GM18867 (cell line): ENCODE measurements at regions not wholly inside any gene's neighbourhood (a gene's known extent, or its start where the extent isn't known, plus 50 kb on each side); places are given as distances from the start of the nearest gene placed in this dataset.

Experiments
- ATAC-seq: cut with Tn5 transposase; IDR thresholded peaks from one replicate; pipeline ENCODE4 v1.9.1; 2021; ENCODE audit warnings: mild to moderate bottlenecking, moderate library complexity; ENCODE audit not compliant: unreplicated experiment

- peak; percentile 71 for ATAC-seq
These were observed 338.2 kb upstream of the TLE4 start for GRCh38 chr9:79233542-79233941.

DNA sequence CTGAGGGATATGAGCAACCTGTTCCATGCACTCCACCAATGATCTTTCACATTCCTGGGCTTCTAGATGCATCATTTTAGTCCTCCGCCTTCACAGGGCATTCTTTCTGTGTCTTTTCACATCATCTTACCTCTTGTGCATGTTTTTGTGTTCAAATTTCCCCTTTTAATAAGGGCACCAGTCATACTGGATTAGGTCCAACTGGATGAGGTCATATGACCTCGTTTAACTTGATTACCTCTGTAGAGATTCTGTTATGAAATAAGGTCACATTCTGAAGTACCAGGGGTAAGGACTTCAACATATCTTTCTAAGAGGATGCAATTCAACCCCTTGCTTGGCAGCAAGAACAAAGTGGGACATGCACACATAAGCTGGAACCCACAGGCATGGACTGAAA lies 335.3 kb upstream of the TLE4 start:
- ATAC-seq: no peak

DNA sequence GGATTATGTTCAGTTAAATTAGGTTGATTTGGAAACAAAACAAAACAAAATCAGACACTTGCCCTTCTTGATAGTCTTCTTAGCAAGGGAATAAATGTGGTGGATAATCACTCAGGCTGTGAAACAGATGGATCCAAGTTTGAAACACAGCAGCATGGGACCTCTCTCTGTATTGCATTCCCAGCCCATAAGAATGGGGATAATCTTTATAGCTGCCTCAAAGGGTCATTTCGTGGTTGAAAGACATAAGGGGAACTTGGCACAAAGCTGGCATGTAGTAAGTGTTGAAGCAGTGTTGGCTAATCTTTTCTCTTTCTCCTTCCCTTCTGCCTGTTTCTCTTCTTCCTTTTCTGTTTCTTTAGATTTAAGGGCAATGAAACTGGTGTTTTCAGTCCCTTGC lies 333.9 kb upstream of the TLE4 start:
- no peak for ATAC-seq

- ATAC-seq: no peak
These were observed 331.0 kb upstream of the TLE4 start for GRCh38 chr9:79240774-79241173.

- no peak for ATAC-seq
These were observed 329.3 kb upstream of the TLE4 start for GRCh38 chr9:79242489-79242888.

DNA sequence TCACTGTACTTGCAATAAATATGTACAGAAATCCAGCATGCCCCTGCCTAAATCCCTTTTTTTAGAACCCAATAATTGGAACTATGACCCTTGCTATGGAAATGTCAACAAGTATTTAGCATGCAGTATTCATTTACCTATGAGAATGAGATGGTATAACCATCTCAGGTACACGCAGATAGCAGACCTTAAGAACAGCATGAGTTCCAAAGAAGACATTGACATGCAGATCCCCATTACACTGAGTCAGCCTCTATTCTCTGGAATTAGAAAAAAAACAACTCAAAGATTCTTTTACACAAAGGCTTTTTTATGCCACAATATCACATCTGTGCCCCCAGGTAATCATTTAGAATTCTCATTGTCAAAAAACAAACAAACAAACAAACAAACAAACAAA lies 325.6 kb upstream of the TLE4 start:
- ATAC-seq: no peak

DNA sequence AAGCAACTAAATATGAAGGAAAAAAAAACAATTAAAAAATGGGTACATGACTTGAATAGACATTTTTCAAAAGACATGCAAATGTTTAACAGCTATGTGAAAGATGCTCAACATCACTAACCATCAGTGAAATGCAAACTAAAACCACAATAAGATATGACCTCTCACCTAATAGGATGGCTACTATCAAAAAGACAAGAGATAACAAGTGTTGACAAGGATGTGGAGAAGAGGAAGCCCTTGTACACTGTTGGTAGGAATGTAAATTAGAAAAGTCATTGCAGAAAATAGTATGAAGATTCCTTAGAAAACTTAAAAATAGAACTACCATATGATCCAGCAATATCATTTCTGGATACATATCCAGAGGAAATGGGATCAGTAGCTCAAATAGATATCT lies 324.7 kb upstream of the TLE4 start:
- ATAC-seq: no peak

- ATAC-seq: no peak
These were observed 321.0 kb upstream of the TLE4 start for GRCh38 chr9:79250806-79251205.

- ATAC-seq: no peak
These were observed 316.7 kb upstream of the TLE4 start for GRCh38 chr9:79254900-79255650.

- no peak for ATAC-seq
These were observed 316.0 kb upstream of the TLE4 start for GRCh38 chr9:79255651-79256260.

DNA sequence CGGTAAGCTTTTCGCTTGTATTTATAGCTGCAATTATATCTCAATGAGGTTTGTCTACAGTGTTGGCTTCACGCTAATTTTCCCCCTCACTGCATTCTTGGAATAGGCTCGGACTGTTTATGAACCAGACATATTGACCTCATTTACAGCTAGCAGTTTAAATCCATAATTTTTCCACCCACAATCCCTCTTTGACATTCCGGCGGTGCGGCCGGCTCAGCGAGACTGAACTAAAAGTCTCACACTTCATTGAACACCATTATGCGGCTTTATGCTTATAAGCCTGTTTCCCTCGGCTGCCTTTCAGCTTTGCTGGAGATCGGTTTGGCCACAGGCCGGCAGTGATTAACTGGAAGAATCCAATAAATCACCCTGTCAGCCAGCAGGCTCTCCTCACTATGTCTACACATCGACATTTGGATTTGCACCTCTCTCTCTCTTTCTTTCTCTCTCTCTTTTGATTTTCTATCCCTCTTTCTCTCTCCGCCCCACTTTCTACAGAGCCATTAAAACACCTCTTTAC lies 315.0 kb upstream of the TLE4 start:
- no peak for ATAC-seq

GRCh38 chr9:79257228-79257781 lies 314.5 kb upstream of the TLE4 start:
- no peak for ATAC-seq

GRCh38 chr9:79257790-79258351 lies 313.9 kb upstream of the TLE4 start:
- no peak for ATAC-seq

DNA sequence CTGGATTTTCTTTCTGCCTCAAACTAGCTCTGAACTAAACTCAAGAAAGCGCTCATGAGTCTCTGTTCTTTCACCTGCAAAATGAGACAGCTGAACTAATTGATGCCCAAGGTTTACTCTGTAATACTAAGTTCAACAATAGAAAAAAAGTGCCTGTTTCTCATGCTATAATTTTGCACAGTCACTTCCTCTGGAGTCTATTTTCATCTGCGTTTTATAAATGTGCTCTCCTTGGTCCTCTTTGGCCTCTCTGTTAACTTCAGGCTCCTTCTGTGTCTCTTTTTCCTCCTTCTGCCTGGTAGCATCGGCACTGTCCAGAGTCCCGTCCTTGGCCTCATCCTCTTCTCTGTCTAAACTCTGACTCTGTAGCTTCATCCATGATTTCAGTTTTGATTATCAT lies 311.9 kb upstream of the TLE4 start:
- ATAC-seq: no peak

DNA sequence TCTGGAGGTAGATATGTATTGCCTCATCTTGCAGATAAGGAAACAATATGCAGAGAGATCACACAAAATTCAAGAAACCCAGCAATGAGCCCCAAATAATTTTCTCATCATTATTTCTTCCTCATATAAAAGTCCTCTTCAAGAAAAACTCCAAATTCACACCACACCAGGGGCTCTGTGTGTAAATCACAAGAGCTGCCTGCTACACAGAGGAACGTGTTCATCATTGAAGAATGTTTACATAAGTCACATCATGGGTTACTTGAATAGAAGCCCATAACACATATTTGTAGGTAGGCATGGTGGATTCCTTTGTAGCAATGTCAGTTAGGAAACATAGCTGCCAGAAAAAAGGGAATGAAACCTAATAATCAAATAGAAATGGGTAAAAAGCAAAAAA lies 308.1 kb upstream of the TLE4 start:
- ATAC-seq: no peak

- no peak for ATAC-seq
These were observed 307.7 kb upstream of the TLE4 start for GRCh38 chr9:79264041-79264440.

- ATAC-seq: no peak
These were observed 307.0 kb upstream of the TLE4 start for GRCh38 chr9:79264511-79265355.

DNA sequence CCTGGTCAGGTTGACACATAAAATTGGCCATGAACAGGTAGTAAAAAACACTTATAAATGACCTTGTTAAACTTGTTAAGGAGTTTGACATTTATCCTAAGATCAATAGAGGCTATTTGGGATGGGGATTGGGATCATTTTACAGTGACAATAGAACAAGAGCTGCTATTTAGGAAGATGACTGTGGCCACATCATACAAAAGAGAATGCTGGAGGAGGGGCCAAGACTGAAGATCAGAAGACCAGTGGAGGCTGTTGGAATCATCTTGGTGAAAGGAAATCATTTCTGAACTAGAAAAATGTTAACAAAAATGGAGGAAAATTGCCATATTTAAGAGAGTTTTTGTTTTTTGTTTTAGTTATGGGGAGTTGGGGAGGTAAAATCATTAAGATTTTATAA lies 304.8 kb upstream of the TLE4 start:
- ATAC-seq: no peak

DNA sequence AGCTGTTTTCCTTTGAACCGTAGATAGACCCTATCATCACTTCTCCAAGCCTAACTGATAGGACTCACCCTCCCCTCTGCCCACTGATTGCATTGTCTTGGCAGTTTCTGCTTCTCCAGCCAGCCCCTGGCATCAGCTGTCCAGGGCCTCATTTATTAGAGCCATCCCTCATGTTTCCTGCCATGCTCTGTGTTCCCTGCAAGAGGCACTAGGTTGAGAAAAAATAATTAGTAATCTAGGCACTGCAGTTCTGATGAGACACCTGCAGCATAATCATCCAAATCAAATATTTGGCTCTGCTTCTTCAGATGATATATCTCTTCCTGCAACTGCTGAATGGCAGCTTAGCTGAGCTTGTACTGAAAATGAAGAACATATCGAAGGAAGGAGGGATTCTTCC lies 303.0 kb upstream of the TLE4 start:
- ATAC-seq: no peak

- ATAC-seq: no peak
These were observed 298.5 kb upstream of the TLE4 start for GRCh38 chr9:79273311-79273710.

DNA sequence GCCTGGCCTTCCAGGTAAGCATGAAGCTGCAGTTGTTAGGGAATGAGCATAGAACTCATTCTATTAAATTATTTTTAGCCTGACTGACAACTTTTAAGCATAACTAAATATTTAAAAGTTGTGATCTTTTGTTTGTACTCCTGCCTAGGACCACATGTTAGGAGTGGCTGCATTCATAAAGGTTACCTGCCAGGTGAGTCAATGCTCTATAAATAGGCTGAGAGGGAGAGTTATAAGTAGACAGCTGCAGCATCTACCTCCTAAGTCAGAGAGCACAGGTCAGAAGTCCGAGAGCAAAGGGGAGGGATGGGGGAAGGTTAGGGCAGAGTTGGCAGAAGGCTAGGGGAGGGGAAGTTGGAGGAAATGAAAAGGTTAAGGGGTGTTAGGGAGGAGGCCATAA lies 292.4 kb upstream of the TLE4 start:
- ATAC-seq: no peak
